ENCODE measurements at regions not wholly inside any gene's neighbourhood (a gene's known extent, or its start where the extent isn't known, plus 50 kb on each side); places are given as distances from the start of the nearest gene placed in this dataset.

- DNase-seq, result no peak
- H4K91ac ChIP-seq (ENCODE audit: insufficient read length, low read depth, low read length), result no peak overlapping the region
- H3K27me3 Mint-ChIP-seq (ENCODE audit: low read depth), result no peaks in the 10 kb centered on the region; the same call in 1 of the 2 replicates
- H3K4ac ChIP-seq (ENCODE audit: low read depth, low read length), result no peak overlapping the region
- no peak overlapping the region for H2BK120ac ChIP-seq (ENCODE audit: low read depth, low read length, poor library complexity, severe bottlenecking)
- TF ChIP-seq CTCF (conservative IDR thresholded peaks at IDR 0.05), result no peak
- no peak overlapping the region for H3K4me3 Mint-ChIP-seq
- H3K27me3 ChIP-seq (ENCODE audit: insufficient read depth, low read length), result no peaks in the 10 kb centered on the region
- H4K5ac ChIP-seq (ENCODE audit: insufficient read length, low read depth, low read length), result no peak overlapping the region
- H3K23me2 ChIP-seq (ENCODE audit: insufficient read length, low read depth, low read length, poor library complexity, severe bottlenecking), result no peaks in the 10 kb centered on the region
- H2BK15ac ChIP-seq (ENCODE audit: low read depth, low read length), result no peak overlapping the region
- no peaks in the 10 kb centered on the region for H3K9me3 ChIP-seq (ENCODE audit: control insufficient read depth, low read depth, low read length)
- H3K4me1 Mint-ChIP-seq, result peaks cover 4 to 14% of the 10 kb centered on the region in 2 experiments
- no peak overlapping the region for H3K27ac Mint-ChIP-seq
- no peak overlapping the region for H3K23ac ChIP-seq (ENCODE audit: insufficient read length, low read depth, low read length)
- H2AFZ ChIP-seq (ENCODE audit: low read length), result no peak overlapping the region
- no peak overlapping the region for H3K18ac ChIP-seq (ENCODE audit: insufficient read length, low read depth, low read length)
- H3K56ac ChIP-seq (ENCODE audit: insufficient read length, low read depth, low read length), result no peak overlapping the region
- no peak overlapping the region for H3T11ph ChIP-seq (ENCODE audit: low read length)
- no peak overlapping the region for H3K4me2 ChIP-seq (ENCODE audit: insufficient read depth, insufficient read length, low read length)
- H3K79me2 ChIP-seq (ENCODE audit: insufficient read depth, low read length), result no peaks in the 10 kb centered on the region
- no peaks in the 10 kb centered on the region for H4K20me1 ChIP-seq (ENCODE audit: control insufficient read depth, insufficient read depth, insufficient read length)
- no peak overlapping the region; the same call in 1 of the 2 replicates for H3K14ac ChIP-seq (ENCODE audit: insufficient read depth, low read length)
- no peaks in the 10 kb centered on the region for H3K79me1 ChIP-seq (ENCODE audit: insufficient read depth, low read depth, low read length, poor library complexity, severe bottlenecking)
- H2BK12ac ChIP-seq (ENCODE audit: insufficient read length, low read depth, low read length), result no peak overlapping the region
- no peak overlapping the region for H3K9ac ChIP-seq (ENCODE audit: extremely low read depth, insufficient read length, low read length)
- H3K36me3 Mint-ChIP-seq (ENCODE audit: insufficient read depth in 1 of 3, low read depth in 3 of 3), result no peaks in the 10 kb centered on the region
- no peak overlapping the region for H2AK5ac ChIP-seq (ENCODE audit: insufficient read length, low read length)
- WGBS (ENCODE audit: extremely low coverage, insufficient read length, low lambda C conversion rate), result no CpG with 5 or more reads among the region's 3 CpGs
- H3K4me1 ChIP-seq (ENCODE audit: insufficient read depth, low read length), result 0 out of 2 replicates have a peak, but pooled peaks cover 4% of the 10 kb centered on the region
- H4K8ac ChIP-seq (replicated peaks; ENCODE audit: insufficient read length, low read depth, low read length), result no peak overlapping the region
- H2BK5ac ChIP-seq (ENCODE audit: insufficient read length, low read length), result no peak overlapping the region
- H3K27ac ChIP-seq (ENCODE audit: insufficient read length, low read depth, low read length), result no peak overlapping the region
- no peaks in the 10 kb centered on the region for H3K9me3 Mint-ChIP-seq
- no peak overlapping the region for H2BK20ac ChIP-seq (ENCODE audit: low read depth, low read length, poor library complexity, severe bottlenecking)
These were observed 61.7 kb upstream of the WASF3 start for GRCh38 chr13:26495750-26496149.

Data from H9 (cell line).